NB4 (cell line): ENCODE measurements at regions not wholly inside any gene's neighbourhood (a gene's known extent, or its start where the extent isn't known, plus 50 kb on each side); places are given as distances from the start of the nearest gene placed in this dataset.

Experiments
- DNase-seq: peaks from one replicate; pipeline ENCODE4 v3.0.0; 2010; ENCODE audit warnings: low read depth
- H3K4me3 ChIP-seq: one replicate; pipeline ENCODE4 v1.5.1; 2011; ENCODE audit warnings: mild to moderate bottlenecking, low read depth, low read length, moderate library complexity
- MYC ChIP-seq: IDR thresholded peaks from 2 replicates; pipeline ENCODE4 v1.6.1; 2011; ENCODE audit warnings: low read depth, low read length
- POLR2A ChIP-seq: IDR thresholded peaks from 2 replicates; pipeline ENCODE4 v1.6.1; 2011; ENCODE audit warnings: mild to moderate bottlenecking; ENCODE audit not compliant: insufficient read length; ENCODE audit errors: extremely low read depth
- TF ChIP-seq, protein P1 (sequence below): IDR thresholded peaks from 2 replicates; pipeline ENCODE4 v1.6.1; 2011; ENCODE audit warnings: low read depth, low read length
- TF ChIP-seq, protein P2 (sequence below): IDR thresholded peaks from one replicate; pipeline ENCODE4 v1.5.1; 2012; ENCODE audit warnings: low read depth, low read length

DNA sequence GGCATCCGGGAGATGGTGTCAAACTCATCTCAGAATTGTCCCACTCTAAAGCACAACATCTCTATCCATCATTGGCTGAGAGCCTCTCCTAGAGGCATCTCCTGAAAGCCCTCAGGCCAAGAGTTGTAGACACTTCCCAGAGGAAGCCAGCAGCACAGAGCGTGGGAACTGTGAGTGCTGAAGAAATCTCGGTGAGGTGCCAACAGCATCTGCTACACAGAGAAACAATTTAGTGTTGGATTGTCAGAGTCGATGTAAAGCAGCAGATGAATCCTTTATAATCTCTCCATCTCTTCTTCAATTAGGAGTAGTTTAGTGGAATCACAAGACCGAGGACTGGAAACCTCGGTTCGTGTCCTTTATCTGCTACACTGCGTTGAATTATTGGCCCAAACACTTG is 172.2 kb downstream of the C7orf25 start:
- H3K4me3 ChIP-seq: no peak overlapping the region
- TF ChIP-seq, protein P1, sequence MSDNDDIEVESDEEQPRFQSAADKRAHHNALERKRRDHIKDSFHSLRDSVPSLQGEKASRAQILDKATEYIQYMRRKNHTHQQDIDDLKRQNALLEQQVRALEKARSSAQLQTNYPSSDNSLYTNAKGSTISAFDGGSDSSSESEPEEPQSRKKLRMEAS: no peak
- TF ChIP-seq MYC: no peak
- TF ChIP-seq, protein P2, sequence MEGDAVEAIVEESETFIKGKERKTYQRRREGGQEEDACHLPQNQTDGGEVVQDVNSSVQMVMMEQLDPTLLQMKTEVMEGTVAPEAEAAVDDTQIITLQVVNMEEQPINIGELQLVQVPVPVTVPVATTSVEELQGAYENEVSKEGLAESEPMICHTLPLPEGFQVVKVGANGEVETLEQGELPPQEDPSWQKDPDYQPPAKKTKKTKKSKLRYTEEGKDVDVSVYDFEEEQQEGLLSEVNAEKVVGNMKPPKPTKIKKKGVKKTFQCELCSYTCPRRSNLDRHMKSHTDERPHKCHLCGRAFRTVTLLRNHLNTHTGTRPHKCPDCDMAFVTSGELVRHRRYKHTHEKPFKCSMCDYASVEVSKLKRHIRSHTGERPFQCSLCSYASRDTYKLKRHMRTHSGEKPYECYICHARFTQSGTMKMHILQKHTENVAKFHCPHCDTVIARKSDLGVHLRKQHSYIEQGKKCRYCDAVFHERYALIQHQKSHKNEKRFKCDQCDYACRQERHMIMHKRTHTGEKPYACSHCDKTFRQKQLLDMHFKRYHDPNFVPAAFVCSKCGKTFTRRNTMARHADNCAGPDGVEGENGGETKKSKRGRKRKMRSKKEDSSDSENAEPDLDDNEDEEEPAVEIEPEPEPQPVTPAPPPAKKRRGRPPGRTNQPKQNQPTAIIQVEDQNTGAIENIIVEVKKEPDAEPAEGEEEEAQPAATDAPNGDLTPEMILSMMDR: no peak
- TF ChIP-seq POLR2A: no peak
- no peak for DNase-seq

DNA sequence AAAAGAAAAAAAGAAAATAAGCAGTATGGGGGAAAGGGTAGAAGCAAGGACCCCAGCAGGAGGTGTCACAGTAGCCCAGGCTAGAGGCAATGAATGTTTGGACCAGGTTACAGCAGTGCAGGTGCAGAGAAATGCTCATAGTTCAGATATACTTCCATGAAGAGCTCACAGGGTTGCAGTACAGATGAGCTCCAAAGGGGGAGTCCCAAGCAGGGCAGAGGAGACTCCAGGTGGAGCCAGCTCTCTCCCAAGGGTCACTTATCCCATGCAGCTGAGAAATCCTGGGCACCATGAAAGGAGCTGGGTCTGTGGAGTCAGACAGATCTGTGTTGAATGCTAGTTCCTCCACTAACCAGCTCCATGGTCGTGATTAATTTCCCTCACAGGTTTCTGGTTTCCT is 174.9 kb downstream of the C7orf25 start:
- no peak for DNase-seq
- no peak overlapping the region for H3K4me3 ChIP-seq

DNA sequence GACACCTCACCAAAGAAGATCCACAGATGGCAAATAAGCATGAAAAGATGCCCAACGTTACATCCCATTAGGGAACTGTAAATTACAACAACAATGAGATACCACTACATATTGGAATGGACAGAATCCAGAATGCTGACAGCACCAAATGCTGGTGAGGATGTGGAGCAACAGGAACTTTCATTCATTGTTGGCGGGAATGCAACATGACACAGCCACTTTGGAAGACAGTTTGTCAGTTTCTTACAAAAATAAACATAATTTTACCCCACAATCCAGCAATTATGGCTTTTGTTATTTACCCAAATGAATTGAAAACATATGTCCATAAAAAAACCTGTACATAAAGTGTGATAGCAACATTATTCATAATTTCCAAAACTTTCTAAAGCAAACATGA is 176.8 kb downstream of the C7orf25 start:
- TF ChIP-seq, protein P2: no peak
- TF ChIP-seq MYC: no peak
- no peak for TF ChIP-seq POLR2A
- TF ChIP-seq, protein P1: no peak
- no peak for DNase-seq
- H3K4me3 ChIP-seq: no peak overlapping the region

More for the DNA sequence above, 174.9 kb downstream of the C7orf25 start:
- TF ChIP-seq POLR2A: no peak
- TF ChIP-seq, protein P1: no peak
- TF ChIP-seq, protein P2: no peak
- no peak for TF ChIP-seq MYC

DNA sequence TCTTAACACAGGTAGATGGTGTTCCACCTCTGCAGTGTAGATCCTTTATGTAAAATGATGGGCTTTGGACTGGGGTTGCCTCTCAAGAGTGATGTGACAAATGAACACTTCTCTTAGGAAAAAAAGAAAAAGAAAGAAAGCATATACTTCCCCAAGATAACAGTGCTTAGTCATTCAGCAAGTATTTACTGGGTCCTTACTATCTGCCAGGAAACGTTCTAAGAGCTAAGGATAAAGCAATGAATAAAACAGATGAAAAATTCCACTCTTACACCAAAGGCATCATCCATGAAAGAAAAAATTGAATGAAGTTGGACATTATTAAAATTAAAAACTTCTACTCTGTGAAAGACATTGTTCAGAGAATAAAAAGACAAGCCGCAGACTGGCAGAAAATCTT is 177.3 kb downstream of the C7orf25 start:
- no peak overlapping the region for H3K4me3 ChIP-seq
- DNase-seq: no peak
- TF ChIP-seq POLR2A (no peak), MYC (no peak)
- TF ChIP-seq, protein P1: no peak
- TF ChIP-seq, protein P2: no peak

DNA sequence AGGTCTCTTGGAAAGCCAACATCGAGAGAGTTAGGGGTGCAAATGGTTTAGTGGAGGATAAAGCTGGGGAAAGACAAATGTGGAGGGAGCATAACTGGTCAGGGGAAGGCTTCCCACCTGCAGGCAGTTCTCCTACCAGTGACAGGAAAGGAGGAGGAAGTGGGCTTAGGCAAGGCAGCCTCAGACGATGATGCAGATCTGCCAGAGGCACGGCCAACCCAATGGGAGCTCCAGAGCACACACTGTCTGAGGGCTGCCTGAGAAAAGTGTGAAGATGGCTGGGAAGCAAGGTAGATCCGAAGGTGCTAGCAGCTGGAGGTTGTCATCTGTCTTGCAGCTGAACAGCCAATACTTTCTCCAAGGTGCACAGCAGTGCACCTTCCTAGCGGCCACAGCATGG is 178.8 kb downstream of the C7orf25 start:
- TF ChIP-seq POLR2A (no peak), MYC (no peak)
- TF ChIP-seq, protein P1: no peak
- TF ChIP-seq, protein P2: no peak

More for the DNA sequence above, 178.8 kb downstream of the C7orf25 start:
- no peak for DNase-seq
- H3K4me3 ChIP-seq: no peak overlapping the region
